DMS53 treated with DMSO at 0.1 percent for 48 hours (cell line): ENCODE measurements at regions not wholly inside any gene's neighbourhood (a gene's known extent, or its start where the extent isn't known, plus 50 kb on each side); places are given as distances from the start of the nearest gene placed in this dataset.
"Not testable (repeated sequence)": the region's sequence is repeated elsewhere in the genome, so short reads cannot be mapped to it uniquely, and the experiment has no call there.

Experiments
- DNase-seq: peaks from one replicate; lab custom pipeline; 2025; ENCODE audit not compliant: unreplicated experiment; lab: John Stamatoyannopoulos, UW

DNA sequence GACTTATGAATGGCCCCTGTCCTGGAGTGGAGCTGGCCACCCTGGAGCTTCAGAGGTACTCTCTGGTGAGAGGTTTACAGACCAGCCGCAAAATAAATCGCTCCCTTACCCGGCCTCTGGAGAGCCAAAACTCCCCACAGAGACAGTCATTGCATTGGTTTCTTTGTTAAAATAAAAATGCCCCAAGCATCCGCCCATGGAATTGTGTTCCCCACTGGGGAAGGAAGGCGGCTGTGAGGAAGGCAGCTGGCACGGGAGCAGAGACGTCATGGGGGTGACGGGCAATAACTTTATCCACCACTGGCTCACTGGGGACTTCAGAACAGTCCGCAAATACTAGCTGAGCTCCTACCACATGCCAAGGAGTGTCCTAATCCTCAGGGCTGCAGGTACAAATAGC is 266.2 kb upstream of the FOXF1 start:
- no peak for DNase-seq

DNA sequence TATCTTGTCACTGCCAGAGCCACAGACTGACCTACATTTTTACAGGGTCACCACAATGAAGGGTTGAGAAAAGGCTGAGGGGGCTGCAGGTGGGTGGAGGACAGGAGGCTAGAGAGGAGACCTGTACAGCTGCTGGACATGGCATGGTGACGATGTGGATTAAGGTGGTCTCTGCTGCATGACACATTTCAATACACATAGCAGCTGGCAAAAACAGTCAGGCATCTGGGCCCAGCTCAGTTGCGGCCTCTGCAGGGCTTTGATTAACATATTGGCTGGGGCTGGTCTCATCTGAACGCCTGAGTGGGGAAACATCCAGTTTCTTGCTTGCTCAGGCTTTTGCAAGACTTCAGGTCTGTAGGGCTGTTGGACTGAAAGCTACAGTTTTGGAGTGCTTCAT is 265.4 kb upstream of the FOXF1 start:
- DNase-seq: no peak

DNA sequence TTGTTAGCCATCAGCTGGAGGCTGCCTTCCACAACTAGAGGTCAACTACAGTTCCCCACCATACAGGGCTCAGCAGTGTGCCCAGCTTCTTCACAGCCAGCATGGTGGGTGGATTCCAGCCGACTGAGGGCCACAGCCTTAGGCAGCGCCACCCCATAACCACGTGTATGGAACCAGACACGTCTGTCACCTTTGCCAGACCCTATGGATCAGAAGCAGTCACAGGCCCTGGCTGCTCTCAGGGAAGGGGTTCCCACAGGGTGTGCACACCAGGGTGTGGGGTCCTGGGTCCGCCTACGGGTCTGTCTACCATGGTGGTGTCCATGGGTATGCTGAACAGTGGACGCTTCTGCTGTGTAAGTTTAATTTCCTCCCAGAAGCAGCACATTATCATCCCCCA is 265.0 kb upstream of the FOXF1 start:
- DNase-seq: no peak

- no peak for DNase-seq
Measured at GRCh38 chr16:86245895-86246294, 264.4 kb upstream of the FOXF1 start.

DNA sequence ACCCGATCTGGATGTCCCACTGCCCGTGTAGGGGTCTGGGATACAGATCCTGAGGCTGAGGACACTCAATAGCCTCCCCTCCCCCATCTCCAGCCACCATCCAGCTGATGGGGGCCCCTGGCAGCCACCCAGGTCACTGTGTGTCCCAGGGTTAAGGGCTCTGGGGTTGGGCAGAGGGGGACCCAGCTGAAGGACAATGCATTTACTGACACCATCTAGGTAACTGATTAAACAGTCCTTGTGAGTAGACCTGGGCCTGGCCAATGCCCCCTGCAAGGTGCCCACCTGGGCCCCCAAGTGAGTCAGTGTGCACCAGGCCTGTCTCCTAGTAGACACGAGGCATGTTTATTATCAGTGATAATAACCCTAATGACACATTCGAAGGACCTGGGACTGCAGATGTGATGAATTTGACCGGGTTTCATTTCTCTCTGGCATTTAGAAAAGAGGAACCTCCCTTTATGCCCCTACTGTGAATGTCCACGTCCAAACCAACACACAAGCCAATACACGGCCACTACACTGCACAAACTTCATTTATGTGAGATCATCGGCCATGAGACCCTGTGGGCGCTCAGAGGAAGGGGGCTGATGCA is 261.9 kb upstream of the FOXF1 start:
- no peak for DNase-seq

- DNase-seq: no peak
Measured at GRCh38 chr16:86249631-86250030, 260.7 kb upstream of the FOXF1 start.

DNA sequence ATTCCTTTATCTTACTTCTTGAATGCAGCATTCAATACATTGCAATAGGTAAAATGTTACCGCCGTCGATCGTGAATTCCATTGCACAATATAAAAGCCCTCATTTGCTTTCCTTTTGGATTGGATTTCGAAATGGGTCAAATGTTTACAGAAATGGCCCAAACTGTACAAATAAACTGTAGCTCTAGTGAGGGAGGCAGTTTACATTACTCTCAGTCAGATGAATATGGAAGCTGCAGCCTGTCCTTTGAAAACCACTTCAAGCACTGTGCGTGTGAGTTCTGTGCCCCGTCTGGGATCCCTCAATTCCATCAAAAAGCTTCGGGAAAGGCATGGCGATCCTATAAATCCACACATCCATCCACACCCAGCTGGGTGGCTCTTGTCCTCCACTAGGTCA is 258.6 kb upstream of the FOXF1 start:
- no peak for DNase-seq

GRCh38 chr16:86252596-86252995 is 257.7 kb upstream of the FOXF1 start:
- DNase-seq: no peak

DNA sequence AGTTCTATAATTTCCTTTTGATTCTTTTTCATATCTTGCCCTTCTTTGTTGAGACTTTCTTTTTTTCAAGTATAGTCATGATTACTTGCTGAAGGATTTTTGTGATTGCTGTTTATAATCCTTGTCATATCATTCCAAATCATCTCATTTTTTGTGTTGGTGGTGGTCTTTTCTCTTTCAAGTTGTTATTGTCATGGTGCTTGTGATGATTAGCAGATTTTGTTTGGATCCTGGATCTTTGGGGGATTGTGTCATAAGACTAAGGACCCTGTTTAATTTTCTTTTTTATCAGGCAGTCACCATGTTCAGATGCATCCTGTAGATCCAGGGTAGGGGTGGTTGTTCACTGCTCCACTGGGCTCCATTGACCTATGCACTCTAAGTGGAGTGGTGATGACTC is 254.4 kb upstream of the FOXF1 start:
- no peak for DNase-seq

GRCh38 chr16:86256995-86257394 is 253.3 kb upstream of the FOXF1 start:
- DNase-seq: no peak

GRCh38 chr16:86257546-86257945 is 252.8 kb upstream of the FOXF1 start:
- DNase-seq: no peak

GRCh38 chr16:86258713-86259112 is 251.6 kb upstream of the FOXF1 start:
- no peak for DNase-seq

DNA sequence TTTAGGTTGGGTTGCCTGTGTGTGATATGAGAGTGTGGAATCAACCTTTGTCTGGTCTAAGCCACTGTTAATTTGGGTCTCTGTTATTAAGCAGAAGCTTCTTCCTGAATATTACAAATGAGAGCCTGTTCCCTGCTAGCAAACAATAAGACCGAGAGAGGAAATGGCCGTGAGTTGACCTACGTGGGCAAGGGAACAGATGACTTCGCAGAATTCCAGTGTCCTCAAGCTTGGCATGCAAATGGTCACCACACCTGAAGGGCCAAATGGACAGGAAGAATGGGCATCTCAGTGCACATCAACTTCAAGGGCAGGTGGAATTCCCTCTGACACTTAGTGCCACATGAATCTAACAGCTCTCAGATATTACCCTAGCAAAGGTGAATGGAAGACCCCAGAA is 250.8 kb upstream of the FOXF1 start:
- DNase-seq: no peak

DNA sequence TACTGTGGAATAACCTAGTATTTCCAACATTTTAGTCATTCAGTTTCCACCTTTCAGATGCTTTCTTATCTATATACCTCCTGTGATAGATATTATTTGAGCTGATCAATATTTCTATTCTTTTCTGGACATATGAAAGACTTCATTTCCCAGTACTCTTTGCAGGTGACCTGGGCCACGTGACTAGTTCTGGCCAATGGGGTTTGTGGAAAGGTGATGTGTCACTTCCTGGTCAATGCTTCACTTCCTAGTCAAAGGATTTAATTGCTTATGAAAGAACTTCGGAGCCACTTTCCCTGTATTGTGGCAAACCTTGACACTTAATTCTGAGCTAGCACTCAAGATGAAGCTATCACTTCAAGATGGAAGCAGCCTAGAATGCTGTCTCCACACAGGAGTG is 248.9 kb upstream of the FOXF1 start:
- no peak for DNase-seq

GRCh38 chr16:86267657-86268056 is 242.7 kb upstream of the FOXF1 start:
- DNase-seq: not testable (repeated sequence)

GRCh38 chr16:86270696-86271095 is 239.6 kb upstream of the FOXF1 start:
- no peak for DNase-seq

DNA sequence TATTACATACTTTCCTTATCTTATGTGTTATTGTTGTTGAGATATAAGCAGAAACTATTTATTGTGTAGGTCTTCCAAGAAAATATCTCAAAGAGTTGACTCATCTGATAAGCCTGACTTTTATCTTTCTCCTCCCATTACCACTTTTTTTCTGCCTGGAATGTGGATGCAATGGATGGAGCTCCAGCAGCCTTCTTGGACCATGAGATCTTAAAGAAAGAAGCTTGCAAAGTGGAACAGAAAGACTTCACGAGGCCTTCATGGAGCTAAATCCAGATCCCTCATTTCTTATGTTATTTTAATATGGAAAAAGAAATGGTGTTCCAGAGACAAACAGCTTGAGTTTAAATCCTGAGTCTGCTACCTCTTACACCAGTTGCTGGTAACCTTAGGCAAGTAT is 237.6 kb upstream of the FOXF1 start:
- no peak for DNase-seq

GRCh38 chr16:86277221-86277620 is 233.1 kb upstream of the FOXF1 start:
- no peak for DNase-seq

DNA sequence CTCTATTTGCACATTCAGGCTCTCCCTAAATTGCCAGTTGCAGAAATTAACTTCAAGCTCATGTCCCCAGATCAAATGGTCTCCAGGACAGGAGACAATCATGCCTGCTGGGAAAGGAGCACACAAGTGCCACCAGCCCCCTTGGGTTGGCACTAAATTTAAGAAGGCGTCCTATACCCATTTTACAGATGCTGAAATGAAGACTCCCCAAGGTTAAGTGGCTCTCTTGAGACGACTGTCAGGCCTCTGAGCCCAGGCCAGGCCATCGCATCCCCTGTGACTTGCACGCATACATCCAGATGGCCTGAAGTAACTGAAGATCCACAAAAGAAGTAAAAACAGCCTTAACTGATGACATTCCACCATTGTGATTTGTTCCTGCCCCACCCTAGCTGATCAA is 232.5 kb upstream of the FOXF1 start:
- DNase-seq: not testable (repeated sequence)

DNA sequence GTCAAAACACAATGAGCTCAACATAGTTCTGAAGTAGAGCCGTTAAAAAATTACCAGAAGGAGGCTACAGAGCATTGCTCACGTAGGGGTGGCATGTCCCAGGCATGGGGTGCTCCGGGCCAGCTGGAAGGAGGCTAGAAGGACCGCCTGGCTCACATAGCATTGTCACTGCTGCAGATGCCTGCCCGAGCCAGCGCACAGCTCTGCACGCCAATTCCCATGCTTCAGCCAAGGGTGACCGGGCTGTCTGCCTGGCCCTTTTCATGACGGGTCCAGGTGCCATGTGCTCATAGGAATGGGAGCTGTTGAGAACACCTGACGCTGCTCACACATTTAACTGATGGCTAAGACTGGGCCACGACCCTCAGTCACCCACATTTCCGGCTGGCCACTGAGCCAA is 228.9 kb upstream of the FOXF1 start:
- no peak for DNase-seq

- no peak for DNase-seq
Measured at GRCh38 chr16:86283944-86284343, 226.4 kb upstream of the FOXF1 start.

GRCh38 chr16:86285421-86285820 is 224.9 kb upstream of the FOXF1 start:
- DNase-seq: no peak
